Epidermal melanocyte (primary cell): ENCODE measurements at regions not wholly inside any gene's neighbourhood (a gene's known extent, or its start where the extent isn't known, plus 50 kb on each side); places are given as distances from the start of the nearest gene placed in this dataset.

Experiments
- DNase-seq: peaks from one replicate; pipeline ENCODE4 v3.0.0; 2011; ENCODE audit warnings: low spot score; ENCODE audit not compliant: insufficient read length

DNA sequence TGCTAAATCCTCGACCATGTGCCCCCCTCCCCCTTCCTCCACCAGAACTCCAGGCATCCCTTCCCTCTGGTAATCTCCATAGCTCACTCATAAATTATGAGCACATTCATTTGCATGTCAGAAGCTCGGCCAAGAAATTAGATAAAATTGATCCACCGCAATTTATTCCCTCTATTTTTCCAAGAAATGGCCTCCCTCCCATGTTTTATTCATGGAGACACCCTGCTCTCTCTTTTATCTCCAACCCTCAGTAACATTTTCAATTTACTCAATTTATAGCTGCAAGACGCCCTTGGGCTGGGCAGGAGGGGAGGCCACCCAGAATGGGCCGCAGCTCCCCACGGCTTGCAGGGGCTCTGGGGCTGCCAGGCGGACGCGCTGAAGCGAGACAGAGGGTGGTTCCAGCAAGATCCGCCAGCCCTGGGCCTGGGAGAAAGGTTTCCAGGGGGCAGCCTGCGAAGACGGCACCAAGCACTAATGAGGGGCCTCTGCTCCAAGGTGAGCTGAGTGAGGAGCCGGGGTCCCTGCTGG, 54.7 kb upstream of the ZNF423 start:
- no peak for DNase-seq

DNA sequence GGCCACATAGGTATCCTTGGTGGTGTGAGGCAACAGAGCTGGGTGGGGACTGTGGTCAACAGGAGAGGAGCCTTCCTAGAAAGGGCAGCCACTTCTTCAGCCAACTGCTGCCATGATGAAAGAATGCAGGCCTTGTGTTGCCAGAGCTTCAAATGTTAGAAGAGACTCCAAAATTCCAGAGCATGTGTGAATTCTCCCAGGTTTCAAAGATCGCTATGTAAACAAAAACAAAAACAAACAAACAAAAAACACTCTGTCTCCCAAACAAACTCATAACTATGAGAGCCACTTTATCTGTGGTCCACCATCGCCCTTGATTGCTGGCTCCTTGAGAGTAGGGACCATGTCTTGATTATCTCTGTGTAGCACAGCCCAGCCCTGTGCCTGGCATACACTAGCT, 55.5 kb upstream of the ZNF423 start:
- DNase-seq, result no peak

DNA sequence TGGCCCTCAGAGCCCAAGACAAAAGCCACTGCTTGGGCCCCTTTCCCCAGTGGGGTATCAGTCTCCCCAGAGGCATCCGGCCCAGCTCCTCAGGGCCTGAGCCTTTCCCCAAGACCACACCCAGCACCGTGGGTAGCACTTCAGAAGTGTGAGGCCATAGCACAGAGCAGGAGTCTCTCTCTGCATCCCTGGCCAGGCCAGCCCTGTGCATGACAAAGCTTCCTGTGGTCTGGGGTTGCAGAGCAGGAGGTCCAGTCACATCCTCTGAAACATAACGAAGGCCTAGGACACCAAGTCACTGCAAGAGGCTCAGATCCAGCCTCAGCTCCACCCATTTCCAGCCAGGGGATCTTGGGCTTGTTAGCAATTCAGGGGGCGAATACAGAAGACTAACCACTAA, 56.8 kb upstream of the ZNF423 start:
- no peak for DNase-seq

DNA sequence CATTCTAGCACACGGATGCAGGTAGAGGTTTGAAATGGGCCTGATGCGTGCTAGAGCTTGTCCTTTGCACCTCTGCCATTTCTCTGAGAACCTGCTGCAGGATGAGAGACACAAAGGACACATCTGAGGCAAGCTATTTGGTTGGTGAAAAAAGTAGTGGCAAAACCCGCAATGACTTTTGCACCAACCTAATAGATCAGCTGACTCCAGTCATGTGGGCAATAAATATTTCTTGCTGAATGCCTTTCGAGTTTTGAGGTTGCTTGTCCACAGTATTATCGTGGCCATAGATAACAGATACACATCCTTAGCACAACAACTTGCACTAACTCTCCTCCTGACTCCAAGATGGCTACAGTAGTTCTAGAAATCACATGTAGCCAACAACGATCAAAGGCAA, 57.8 kb upstream of the ZNF423 start:
- DNase-seq, result no peak

DNA sequence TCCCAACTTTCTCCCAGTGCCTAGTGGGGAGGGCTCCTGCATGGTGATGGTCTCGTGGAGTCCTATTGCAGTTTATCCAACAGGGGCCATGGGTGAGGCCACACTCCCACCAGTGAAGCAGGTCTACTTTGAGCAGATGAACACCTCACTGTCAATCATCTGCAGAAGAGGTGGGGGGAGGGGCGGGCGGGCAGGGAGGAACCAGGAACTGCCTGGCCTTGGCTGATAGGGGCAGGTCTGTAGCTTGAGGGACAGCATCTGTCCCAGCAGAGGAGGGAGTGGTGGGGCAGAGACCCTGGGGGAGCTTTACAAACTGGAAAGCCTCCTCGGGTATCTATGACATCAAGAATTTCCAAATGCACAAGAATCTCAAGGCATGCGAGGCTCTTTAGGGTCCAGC, 58.7 kb upstream of the ZNF423 start:
- DNase-seq, result no peak

DNA sequence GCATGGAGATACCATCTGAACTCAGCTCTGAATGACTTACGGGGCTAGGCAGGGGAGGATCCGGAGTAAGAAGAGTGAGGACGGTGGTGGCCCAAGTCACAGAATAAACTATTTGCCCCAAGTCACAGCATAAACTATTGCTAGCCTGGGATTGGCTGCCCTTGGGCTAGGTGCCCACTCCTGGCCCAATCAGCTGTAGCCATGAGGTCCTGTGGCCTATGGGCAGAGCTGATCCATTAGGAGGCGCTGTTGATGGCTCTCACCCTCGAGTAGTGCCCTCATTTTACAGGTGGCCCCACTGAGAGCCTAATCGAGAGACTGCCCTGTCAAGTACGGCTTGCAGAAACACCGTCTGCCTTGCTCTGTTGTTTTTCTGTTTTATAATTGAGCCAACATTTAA, 62.3 kb upstream of the ZNF423 start:
- DNase-seq, result no peak

DNA sequence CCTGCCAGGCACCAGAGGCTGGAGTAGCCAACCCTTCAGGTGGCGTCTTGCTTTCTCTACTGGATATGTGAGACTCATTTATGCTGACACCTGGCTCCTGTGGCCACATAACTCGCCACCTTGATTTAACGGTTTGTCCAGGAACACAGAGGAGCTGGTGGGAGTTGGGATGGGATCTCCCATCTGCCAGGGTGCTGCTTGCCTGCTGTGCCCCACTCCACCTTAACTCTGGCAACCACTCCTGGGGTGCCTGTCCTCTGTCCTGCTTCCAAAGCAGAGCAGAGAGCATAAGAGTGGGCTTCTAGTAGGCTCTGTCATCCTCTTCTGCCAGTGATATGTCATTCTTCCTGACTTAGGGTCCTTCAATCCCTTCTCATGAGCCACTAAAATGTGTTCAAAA, 63.4 kb upstream of the ZNF423 start:
- DNase-seq, result no peak

DNA sequence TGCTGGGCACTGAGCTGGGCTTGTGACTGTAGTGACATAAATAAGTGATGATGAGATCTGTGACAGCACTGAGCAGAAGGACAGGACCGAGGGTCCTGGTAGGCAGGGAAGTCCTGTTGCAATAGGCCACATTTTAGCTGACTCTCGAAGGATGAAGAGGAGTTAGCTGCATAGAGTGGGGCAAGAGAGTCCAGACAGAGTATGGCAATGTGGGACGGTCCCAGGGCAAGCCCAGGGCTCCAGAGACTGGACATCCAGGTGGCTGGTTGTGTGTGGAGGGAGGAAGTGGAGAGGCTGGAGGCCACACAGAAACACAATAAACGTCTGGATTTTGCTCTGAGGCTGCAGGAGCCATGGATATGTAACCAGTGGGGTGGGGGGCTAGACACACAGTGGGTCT, 64.5 kb upstream of the ZNF423 start:
- DNase-seq, result no peak

DNA sequence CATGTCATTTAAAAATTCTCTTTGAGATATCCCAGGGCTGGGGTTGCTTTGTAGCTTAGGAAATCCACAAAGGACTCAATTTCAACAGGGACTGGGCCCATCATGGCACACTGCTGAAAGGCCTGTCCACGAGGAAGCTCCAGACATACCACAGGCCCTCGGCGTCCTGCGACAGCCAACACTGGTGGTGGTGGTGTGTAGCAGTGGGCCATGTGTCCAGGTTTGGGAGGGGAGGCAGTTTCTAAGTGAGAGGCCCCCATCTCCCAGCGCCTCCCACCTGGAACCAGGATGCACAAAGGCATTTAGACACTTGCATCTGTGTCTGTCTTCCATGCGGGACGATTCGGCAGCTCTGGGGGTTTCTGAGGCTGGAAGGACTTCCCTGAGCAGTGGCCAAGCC, 65.2 kb upstream of the ZNF423 start:
- DNase-seq, result no peak

DNA sequence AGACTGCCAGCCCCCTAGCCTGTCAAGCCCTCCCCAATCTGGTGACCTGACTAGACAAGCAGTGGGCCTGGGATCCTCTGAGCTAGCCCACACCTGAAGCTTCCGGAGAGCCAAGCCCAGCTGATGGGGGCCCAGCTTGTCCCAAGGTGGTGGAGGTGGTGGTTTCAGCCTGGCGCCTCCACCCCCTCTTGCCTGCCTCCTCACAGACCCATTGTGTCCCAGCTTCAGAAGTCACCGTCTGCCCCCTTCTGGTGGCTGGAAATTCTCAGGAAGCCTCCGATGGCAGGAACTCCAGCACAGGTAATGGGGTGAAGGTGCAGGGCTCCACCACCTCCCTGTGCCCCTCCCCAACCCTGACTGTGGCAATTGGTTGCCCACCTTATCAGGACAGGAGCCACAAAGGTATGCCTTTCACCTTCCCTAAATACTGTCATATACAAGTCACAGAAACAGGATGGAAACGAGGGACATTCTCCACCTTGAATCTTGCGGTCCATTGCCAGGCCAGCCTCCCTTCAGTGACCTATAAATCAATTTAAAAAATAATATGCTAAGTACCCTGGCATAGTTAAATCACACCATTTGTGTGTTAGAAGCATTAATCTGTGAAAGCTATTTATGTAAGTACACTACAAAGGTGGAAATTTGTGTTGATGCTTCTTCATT, 66.0 kb upstream of the ZNF423 start:
- no peak for DNase-seq

DNA sequence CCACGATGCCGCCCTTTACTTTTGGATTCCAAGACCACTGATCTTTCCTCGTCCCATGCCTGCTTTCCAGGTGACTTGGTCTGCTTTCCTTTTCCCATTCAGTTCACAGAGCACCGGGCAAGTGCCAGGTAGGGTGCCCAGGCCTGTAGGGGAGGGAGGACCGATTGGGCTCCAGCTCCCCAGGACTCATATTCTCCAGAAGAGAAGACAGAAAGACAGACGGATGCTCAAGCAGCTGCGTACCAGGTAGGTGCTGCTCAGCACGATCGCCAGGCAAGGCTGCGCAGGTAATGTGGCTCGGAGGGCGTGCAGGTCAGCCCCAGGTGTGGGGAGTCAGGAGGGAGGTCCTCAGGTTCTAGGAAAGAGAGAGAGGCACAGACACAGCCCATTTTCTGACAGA, 67.5 kb upstream of the ZNF423 start:
- DNase-seq, result no peak

DNA sequence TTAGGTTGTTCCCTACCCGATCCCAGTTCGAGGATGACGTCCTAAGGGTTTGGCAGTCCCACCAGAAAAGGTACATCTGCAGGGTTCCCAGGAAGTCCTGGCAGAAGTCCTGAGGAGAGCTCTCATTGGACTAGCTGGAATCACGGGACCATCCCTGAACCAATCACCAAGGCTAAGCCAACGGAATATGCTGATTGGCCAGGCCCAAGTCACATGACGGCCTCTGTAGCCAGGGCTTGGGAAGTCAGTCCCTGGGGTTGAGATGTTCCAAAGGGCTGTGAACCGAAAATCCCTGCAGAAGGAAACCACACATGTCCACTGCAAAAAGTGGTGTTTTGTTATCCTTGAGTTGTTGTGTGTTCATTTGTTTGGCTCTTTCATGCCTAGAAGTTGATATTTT, 68.2 kb upstream of the ZNF423 start:
- DNase-seq, result no peak

DNA sequence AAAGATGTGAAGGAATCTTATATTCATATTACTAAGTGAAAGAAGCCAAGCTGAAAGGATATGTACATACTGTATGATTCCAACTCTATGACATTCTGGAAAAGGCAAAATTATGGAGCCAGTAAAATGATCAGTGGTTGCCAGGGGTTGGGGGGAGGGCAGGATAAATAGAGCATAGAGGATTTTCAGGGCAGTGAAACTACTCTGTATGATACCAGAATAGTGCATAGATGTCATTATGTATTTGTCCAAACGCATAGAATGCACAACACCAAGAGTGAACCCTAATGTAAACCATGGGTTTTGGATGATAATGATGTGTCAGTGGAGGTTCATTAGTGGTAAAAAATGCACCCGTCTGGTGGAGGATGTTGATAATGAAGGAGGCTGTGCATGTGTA, 71.0 kb upstream of the ZNF423 start:
- DNase-seq, result no peak

DNA sequence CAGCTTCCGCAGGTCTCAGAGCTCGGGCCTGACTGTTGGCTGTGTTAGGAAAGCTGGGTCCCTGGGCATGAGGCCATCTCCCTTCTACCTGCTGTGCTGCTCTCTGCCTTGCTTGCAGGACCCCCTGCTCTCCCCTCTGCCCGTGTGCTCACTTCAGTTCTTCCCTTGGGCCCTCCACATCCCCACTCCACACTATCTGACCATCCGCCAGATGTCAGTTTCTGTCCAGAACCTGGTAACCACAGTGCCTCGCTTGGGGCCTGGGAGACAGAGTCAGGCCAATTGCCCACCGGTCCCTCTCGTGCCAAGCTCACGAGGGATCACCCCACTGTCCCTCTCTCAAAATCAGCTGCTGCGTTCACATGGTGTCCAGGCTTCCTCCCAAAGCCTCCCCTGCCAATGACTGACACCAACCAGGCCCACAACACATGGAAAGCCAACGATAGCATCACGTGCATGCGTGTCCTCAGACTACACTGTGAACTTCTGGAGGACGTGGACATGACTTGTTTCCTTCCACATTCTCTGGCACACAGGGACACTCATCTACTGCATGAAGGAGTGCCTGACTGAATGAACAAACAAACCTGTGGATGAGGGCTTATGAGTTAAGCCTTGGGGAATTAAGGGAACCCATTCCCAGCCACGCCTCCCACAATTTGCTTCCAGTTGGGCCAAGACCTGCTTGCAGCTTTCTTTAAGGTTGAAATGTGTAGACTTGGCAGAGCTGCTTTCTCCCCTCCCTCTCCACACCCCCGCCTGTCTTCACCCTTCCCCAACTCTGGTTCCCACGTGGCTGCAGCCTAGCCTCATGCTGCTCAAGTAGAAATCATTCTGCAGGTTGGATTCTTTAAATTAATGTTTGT, 72.5 kb upstream of the ZNF423 start:
- no peak for DNase-seq

DNA sequence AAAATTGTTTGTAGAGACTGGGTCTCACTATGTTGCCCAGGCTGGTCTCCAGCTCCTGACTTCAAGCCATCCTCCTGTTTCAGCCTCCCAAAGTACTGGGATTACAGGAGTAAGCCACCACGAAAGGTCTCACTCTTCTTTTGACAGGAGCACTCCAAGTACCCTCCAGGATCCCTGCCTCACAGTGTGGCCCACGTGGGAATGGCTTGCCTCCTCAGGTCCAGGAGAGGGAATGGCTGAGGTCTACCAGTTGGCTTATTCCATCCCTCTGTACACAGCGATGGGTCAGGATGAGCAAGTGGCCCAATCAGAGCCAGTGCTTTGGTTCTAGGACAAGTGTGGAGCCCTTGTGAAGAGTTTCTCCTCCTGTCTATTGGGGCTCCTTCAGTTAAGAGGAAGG, 73.7 kb upstream of the ZNF423 start:
- no peak for DNase-seq

DNA sequence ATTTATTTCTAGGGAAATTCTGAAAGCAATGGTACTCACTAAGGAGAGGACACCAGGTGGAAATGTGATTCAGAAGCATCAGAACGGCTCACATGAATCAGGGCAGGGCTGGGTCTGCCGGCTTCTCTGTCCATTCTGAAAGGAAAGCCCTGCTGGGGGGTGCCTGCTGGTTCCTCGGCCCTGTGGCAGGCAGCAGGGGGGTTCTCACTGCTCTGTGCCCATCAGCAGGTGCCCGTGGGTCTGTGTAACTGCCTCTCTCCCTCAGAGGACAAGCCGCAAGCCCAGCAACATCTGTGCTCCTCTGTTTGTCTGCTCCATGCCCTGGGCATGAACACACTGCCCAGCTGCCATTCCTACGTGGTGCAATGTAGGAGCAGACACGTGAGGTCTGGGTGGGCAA, 74.9 kb upstream of the ZNF423 start:
- no peak for DNase-seq

DNA sequence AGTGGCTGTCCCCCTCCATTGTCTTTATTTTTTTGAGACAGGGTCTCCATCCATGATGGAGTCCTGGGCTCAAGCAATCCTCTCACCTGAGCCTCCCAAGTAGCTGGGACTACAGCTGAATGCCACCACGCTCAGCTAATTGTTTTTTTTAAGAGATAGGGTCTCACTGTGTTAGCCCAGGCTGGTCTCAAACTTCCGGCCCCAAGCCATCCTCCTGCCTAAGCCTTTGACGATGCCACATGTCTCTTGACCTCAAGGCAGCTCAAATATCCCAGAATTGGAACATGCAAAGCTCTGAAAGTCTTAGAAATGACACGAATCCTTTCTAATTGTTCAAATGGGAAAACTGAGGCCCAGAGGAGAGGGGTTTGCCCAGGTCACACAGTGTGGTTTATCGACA, 75.4 kb upstream of the ZNF423 start:
- DNase-seq, result no peak

DNA sequence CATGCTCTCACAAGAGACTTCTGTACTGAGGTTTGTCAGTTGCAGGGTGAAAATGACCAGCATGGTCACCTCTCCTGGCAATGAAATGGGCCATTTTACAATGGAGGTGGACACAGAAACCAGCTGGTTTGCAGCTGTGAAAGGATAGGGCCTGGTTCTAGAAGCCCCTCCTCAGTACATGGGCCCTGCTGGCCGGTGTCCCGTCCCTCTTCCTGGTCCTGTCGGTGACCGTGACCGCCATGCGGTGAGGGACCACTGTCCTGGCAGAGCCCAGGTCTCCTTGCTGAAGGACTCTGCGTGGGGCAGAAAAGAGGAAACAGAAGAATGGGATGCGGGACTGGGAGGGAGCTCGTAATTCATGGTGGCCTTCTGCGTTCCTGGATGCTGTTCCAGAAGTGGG, 76.0 kb upstream of the ZNF423 start:
- DNase-seq, result no peak

DNA sequence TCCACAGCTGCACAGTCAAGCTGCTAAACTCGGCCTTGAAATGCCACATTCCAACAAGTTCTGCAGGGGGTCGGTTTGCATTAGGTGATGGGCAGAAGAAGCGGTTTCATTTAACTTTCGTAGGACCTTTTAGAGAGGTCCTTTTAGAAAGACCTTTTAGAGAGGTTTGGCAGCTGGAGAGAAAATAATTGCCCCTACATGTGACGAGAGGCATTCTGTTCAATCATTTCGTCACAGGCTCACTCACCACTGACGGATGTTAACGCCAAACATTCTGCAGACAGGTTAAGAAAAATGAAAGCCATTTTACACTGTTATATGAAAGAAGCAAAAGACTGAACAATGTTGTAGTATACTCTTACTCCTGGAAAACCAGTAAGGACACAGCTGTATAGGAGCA, 76.5 kb upstream of the ZNF423 start:
- DNase-seq, result no peak

DNA sequence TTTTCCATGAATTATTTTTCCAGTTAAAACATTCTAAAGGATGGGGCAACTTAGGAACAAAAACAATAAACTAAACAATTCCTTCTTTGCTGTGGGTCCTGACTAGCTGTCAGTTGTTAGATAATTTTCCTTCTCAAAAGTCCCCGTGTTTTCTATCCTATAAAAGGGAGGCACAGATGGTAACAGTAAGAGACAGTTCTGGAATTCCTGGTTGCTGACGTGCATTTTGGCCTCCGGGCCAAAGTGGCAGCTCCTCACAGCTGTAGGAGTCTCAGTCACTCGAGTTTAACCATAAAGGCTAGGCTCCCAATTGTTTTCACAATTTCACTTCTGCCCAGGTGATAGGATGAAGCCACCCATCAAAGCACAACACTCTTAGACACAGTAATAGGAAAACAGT, 77.0 kb upstream of the ZNF423 start:
- DNase-seq, result peak; percentile 34

DNA sequence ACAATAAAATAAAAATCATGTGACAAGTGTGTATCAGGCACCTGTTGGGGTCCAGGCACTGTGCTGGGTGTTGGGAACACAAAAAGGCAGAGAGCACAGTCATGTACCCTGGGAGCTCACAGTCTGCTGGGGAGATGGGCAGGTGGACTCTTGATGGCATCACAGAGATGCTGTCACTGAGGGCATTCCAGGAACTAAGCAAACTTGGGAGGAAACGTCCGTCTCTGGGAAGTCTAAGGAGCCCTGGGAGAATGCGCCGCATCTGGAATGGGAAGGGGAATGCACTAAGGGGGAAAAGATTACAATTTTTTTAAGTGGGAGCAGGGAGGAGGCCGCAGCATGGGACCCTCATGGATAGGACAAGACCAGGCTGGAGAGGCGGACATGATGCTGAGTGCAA, 80.9 kb upstream of the ZNF423 start:
- DNase-seq, result no peak

DNA sequence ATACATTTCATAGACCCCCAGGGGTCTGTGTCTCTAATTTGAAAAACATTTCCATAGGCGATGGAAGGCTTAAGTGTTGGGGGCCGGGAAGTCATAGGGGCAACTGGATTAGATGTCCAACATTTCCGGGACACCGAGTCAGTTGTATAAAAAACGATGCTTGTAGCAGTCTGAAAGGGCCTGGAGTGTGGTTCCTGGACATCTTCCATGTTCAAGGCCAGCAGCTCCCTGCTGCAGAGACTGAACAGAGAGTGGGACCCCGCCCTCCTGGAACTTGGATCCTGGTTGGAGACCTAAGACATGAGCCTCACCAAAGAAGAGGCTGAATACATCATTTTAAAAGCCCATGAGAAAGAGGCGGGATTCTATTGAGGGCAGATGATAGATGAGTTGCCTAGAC, 82.0 kb upstream of the ZNF423 start:
- DNase-seq, result no peak

DNA sequence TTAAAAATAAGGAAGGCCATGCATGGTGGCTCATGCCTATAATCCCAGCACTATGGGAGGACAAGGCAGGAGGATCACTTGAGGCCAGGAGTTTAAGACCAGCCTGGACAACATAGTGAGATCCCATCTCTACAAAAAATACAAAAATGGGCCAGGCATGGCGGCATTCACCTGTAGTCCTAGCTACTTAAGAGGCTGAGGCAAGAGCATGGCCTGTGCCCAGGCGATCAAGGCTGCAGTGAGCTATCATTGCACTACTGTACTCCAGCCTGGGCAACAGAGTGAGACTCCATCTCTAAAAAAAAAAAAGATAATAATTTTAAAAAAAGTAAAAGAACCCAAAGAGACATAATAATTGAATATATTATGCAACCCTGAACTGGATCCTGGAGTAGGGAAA, 83.6 kb upstream of the ZNF423 start:
- no peak for DNase-seq
